GM19035 (cell line): ENCODE measurements at regions not wholly inside any gene's neighbourhood (a gene's known extent, or its start where the extent isn't known, plus 50 kb on each side); places are given as distances from the start of the nearest gene placed in this dataset.
"Not testable (repeated sequence)": the region's sequence is repeated elsewhere in the genome, so short reads cannot be mapped to it uniquely, and the experiment has no call there.

Source experiments
- ATAC-seq: cut with Tn5 transposase; IDR thresholded peaks from one replicate; pipeline ENCODE4 v1.9.1; 2021; ENCODE audit not compliant: unreplicated experiment

GRCh38 chr10:4398602-4399001 lies 427.4 kb upstream of the AKR1E2 start:
- ATAC-seq, result no peak

- no peak for ATAC-seq
Observed at GRCh38 chr10:4397337-4397736, 428.7 kb upstream of the AKR1E2 start.

GRCh38 chr10:4396401-4397283 lies 429.4 kb upstream of the AKR1E2 start:
- ATAC-seq, result no peak

- ATAC-seq, result no peak
Observed at GRCh38 chr10:4395731-4396130, 430.3 kb upstream of the AKR1E2 start.

- ATAC-seq, result not testable (repeated sequence)
Observed at GRCh38 chr10:4394455-4394854, 431.6 kb upstream of the AKR1E2 start.

- no peak for ATAC-seq
Observed at GRCh38 chr10:4391683-4392082, 434.3 kb upstream of the AKR1E2 start.

GRCh38 chr10:4390219-4390618 lies 435.8 kb upstream of the AKR1E2 start:
- ATAC-seq, result no peak

- ATAC-seq, result no peak
Observed at GRCh38 chr10:4385231-4385870, 440.7 kb upstream of the AKR1E2 start.

GRCh38 chr10:4384245-4384644 lies 441.8 kb upstream of the AKR1E2 start:
- ATAC-seq, result no peak

GRCh38 chr10:4383651-4384098 lies 442.3 kb upstream of the AKR1E2 start:
- ATAC-seq, result no peak

- no peak for ATAC-seq
Observed at GRCh38 chr10:4382811-4383210, 443.2 kb upstream of the AKR1E2 start.

- ATAC-seq, result no peak
Observed at GRCh38 chr10:4373612-4374011, 452.4 kb upstream of the AKR1E2 start.

GRCh38 chr10:4373098-4373497 lies 452.9 kb upstream of the AKR1E2 start:
- no peak for ATAC-seq

GRCh38 chr10:4372601-4373000 lies 453.4 kb upstream of the AKR1E2 start:
- no peak for ATAC-seq

GRCh38 chr10:4371691-4372295 lies 454.2 kb upstream of the AKR1E2 start:
- no peak for ATAC-seq

GRCh38 chr10:4370376-4370775 lies 455.6 kb upstream of the AKR1E2 start:
- ATAC-seq, result no peak

GRCh38 chr10:4361581-4361980 lies 464.4 kb upstream of the AKR1E2 start:
- no peak for ATAC-seq

- ATAC-seq, result no peak
Observed at GRCh38 chr10:4359003-4359402, 467.0 kb upstream of the AKR1E2 start.

GRCh38 chr10:4357911-4358310 lies 468.1 kb upstream of the AKR1E2 start:
- ATAC-seq, result no peak

- no peak for ATAC-seq
Observed at GRCh38 chr10:4355350-4355749, 470.7 kb upstream of the AKR1E2 start.

- no peak for ATAC-seq
Observed at GRCh38 chr10:4354382-4354812, 471.6 kb upstream of the AKR1E2 start.

GRCh38 chr10:4353964-4354363 lies 472.0 kb upstream of the AKR1E2 start:
- ATAC-seq, result no peak
